GM19397 (cell line): ENCODE measurements at regions not wholly inside any gene's neighbourhood (a gene's known extent, or its start where the extent isn't known, plus 50 kb on each side); places are given as distances from the start of the nearest gene placed in this dataset.
"Not testable (repeated sequence)": the region's sequence is repeated elsewhere in the genome, so short reads cannot be mapped to it uniquely, and the experiment has no call there.

Experiments used
- ATAC-seq: cut with Tn5 transposase; IDR thresholded peaks from one replicate; pipeline ENCODE4 v1.9.1; 2021; ENCODE audit warnings: mild to moderate bottlenecking, moderate library complexity; ENCODE audit not compliant: unreplicated experiment

- no peak for ATAC-seq
Observed at GRCh38 chr1:187996780-187997179, 1168.0 kb downstream of the PLA2G4A start.

- ATAC-seq, result no peak
Observed at GRCh38 chr1:187999973-188000372, 1171.2 kb downstream of the PLA2G4A start.

GRCh38 chr1:188003687-188004086, 1174.9 kb downstream of the PLA2G4A start:
- not testable (repeated sequence) for ATAC-seq

- ATAC-seq, result no peak
Observed at GRCh38 chr1:188004849-188005248, 1176.1 kb downstream of the PLA2G4A start.

GRCh38 chr1:188006354-188006753, 1177.6 kb downstream of the PLA2G4A start:
- ATAC-seq, result no peak

GRCh38 chr1:188013222-188013849, 1184.6 kb downstream of the PLA2G4A start:
- ATAC-seq, result not testable (repeated sequence)

GRCh38 chr1:188017921-188018320, 1189.2 kb downstream of the PLA2G4A start:
- ATAC-seq, result no peak

GRCh38 chr1:188022661-188023060, 1193.9 kb downstream of the PLA2G4A start:
- ATAC-seq, result no peak

GRCh38 chr1:188023206-188023605, 1194.5 kb downstream of the PLA2G4A start:
- ATAC-seq, result no peak

- ATAC-seq, result peak; percentile 87
Observed at GRCh38 chr1:188027613-188028012, 1198.9 kb downstream of the PLA2G4A start.

GRCh38 chr1:188037572-188037971, 1208.8 kb downstream of the PLA2G4A start:
- ATAC-seq, result not testable (repeated sequence)

- no peak for ATAC-seq
Observed at GRCh38 chr1:188043536-188044245, 1214.9 kb downstream of the PLA2G4A start.

GRCh38 chr1:188050250-188050649, 1221.5 kb downstream of the PLA2G4A start:
- ATAC-seq, result no peak

- no peak for ATAC-seq
Observed at GRCh38 chr1:188056011-188056410, 1227.3 kb downstream of the PLA2G4A start.

GRCh38 chr1:188058801-188059200, 1230.1 kb downstream of the PLA2G4A start:
- ATAC-seq, result no peak

- ATAC-seq, result no peak
Observed at GRCh38 chr1:188061881-188062280, 1233.1 kb downstream of the PLA2G4A start.

- no peak for ATAC-seq
Observed at GRCh38 chr1:188062456-188062855, 1233.7 kb downstream of the PLA2G4A start.

- no peak for ATAC-seq
Observed at GRCh38 chr1:188065917-188066316, 1237.2 kb downstream of the PLA2G4A start.

GRCh38 chr1:188070848-188071247, 1242.1 kb downstream of the PLA2G4A start:
- ATAC-seq, result no peak

GRCh38 chr1:188089015-188089414, 1260.3 kb downstream of the PLA2G4A start:
- no peak for ATAC-seq

- ATAC-seq, result no peak
Observed at GRCh38 chr1:188089461-188089860, 1260.7 kb downstream of the PLA2G4A start.

- no peak for ATAC-seq
Observed at GRCh38 chr1:188096521-188096920, 1267.8 kb downstream of the PLA2G4A start.

GRCh38 chr1:188117436-188117835, 1288.7 kb downstream of the PLA2G4A start:
- no peak for ATAC-seq
